ENCODE measurements at regions not wholly inside any gene's neighbourhood (a gene's known extent, or its start where the extent isn't known, plus 50 kb on each side); places are given as distances from the start of the nearest gene placed in this dataset.
"Not testable (repeated sequence)": the region's sequence is repeated elsewhere in the genome, so short reads cannot be mapped to it uniquely, and the experiment has no call there.

GRCh38 chr3:171981271-171981605 is 58.1 kb upstream of the FNDC3B start:
- Histone ChIP-seq H3K9me3 (ENCODE audit: control insufficient read depth, low read depth, low read length) (no peaks in the 10 kb centered on the region), H2AFZ (ENCODE audit: control insufficient read depth, low read length) (no peak overlapping the region), H3K36me3 (ENCODE audit: control insufficient read depth in 2 of 2, extremely low read depth in 1 of 2, insufficient read depth in 2 of 2, low read length in 2 of 2) (no peaks in the 10 kb centered on the region), H3K4me1 (ENCODE audit: control insufficient read depth, extremely low read depth, insufficient read depth, low read length) (no peaks in the 10 kb centered on the region), H3K4me3 (ENCODE audit: control insufficient read depth in 2 of 3, extremely low read depth in 1 of 3, insufficient read depth in 2 of 3, low read depth in 1 of 3, low read length in 3 of 3) (no peak overlapping the region), H3K27ac (ENCODE audit: control insufficient read depth, insufficient read depth, low read length) (no peak overlapping the region), H3K27me3 (ENCODE audit: control insufficient read depth, extremely low read depth, insufficient read depth, low read length) (no peaks in the 10 kb centered on the region), H4K20me1 (ENCODE audit: control insufficient read depth, extremely low read depth, insufficient read depth, low read length) (no peaks in the 10 kb centered on the region), H3K9me1 (ENCODE audit: control insufficient read depth, extremely low read depth, insufficient read depth, low read length) (no peaks in the 10 kb centered on the region), H3K4me2 (ENCODE audit: control insufficient read depth, extremely low read depth, insufficient read depth, low read depth, low read length) (no peak overlapping the region), H3K79me2 (ENCODE audit: control insufficient read depth, insufficient read depth, low read length) (no peaks in the 10 kb centered on the region), H3K9ac (ENCODE audit: control insufficient read depth, extremely low read depth, insufficient read depth, low read length) (no peak overlapping the region)
- FAIRE-seq (no peak), DNase-seq (ENCODE audit: low read depth, low spot score) (no peak)
- TF ChIP-seq CTCF (optimal IDR thresholded peaks at IDR 0.05 in 1 of 3, IDR thresholded peaks at IDR 0.05 in 1 of 3, conservative IDR thresholded peaks at IDR 0.05 in 1 of 3; ENCODE audit: extremely low read depth in 1 of 3, insufficient read depth in 2 of 3, low read length in 3 of 3): no peak
- no peak for TF ChIP-seq EZH2 (IDR thresholded peaks at IDR 0.05; ENCODE audit: low read length)
- dilution Hi-C loops (cut with MboI; ENCODE audit: extremely low pct_ligation_motif_present, low sequenced_read_pairs): no loop called here

- Histone ChIP-seq H3K36me3 (ENCODE audit: control insufficient read depth in 2 of 2, extremely low read depth in 1 of 2, insufficient read depth in 2 of 2, low read length in 2 of 2) (no peaks in the 10 kb centered on the region), H4K20me1 (ENCODE audit: control insufficient read depth, extremely low read depth, insufficient read depth, low read length) (no peaks in the 10 kb centered on the region), H3K9me1 (ENCODE audit: control insufficient read depth, extremely low read depth, insufficient read depth, low read length) (no peaks in the 10 kb centered on the region), H3K79me2 (ENCODE audit: control insufficient read depth, insufficient read depth, low read length) (no peaks in the 10 kb centered on the region), H3K4me2 (ENCODE audit: control insufficient read depth, extremely low read depth, insufficient read depth, low read depth, low read length) (no peak overlapping the region), H2AFZ (ENCODE audit: control insufficient read depth, low read length) (no peak overlapping the region), H3K4me1 (ENCODE audit: control insufficient read depth, extremely low read depth, insufficient read depth, low read length) (no peaks in the 10 kb centered on the region), H3K4me3 (ENCODE audit: control insufficient read depth in 2 of 3, extremely low read depth in 1 of 3, insufficient read depth in 2 of 3, low read depth in 1 of 3, low read length in 3 of 3) (no peak overlapping the region), H3K9ac (ENCODE audit: control insufficient read depth, extremely low read depth, insufficient read depth, low read length) (no peak overlapping the region), H3K27me3 (ENCODE audit: control insufficient read depth, extremely low read depth, insufficient read depth, low read length) (no peaks in the 10 kb centered on the region), H3K9me3 (ENCODE audit: control insufficient read depth, low read depth, low read length) (no peaks in the 10 kb centered on the region), H3K27ac (ENCODE audit: control insufficient read depth, insufficient read depth, low read length) (no peak overlapping the region)
- TF ChIP-seq EZH2 (IDR thresholded peaks at IDR 0.05; ENCODE audit: low read length): no peak
- no peak for TF ChIP-seq CTCF (optimal IDR thresholded peaks at IDR 0.05 in 1 of 3, IDR thresholded peaks at IDR 0.05 in 1 of 3, conservative IDR thresholded peaks at IDR 0.05 in 1 of 3; ENCODE audit: extremely low read depth in 1 of 3, insufficient read depth in 2 of 3, low read length in 3 of 3)
- DNase-seq (ENCODE audit: low read depth, low spot score) (no peak), FAIRE-seq (no peak)
- dilution Hi-C loops (cut with MboI; ENCODE audit: extremely low pct_ligation_motif_present, low sequenced_read_pairs): no loop called here
Measured at GRCh38 chr3:171982828-171983227, 56.5 kb upstream of the FNDC3B start.

- H3K4me2 ChIP-seq (ENCODE audit: control insufficient read depth, extremely low read depth, insufficient read depth, low read depth, low read length); dilution Hi-C loops (cut with MboI; ENCODE audit: extremely low pct_ligation_motif_present, low sequenced_read_pairs); H2AFZ ChIP-seq (ENCODE audit: control insufficient read depth, low read length); H3K79me2 ChIP-seq (ENCODE audit: control insufficient read depth, insufficient read depth, low read length); FAIRE-seq; H4K20me1 ChIP-seq (ENCODE audit: control insufficient read depth, extremely low read depth, insufficient read depth, low read length); H3K9ac ChIP-seq (ENCODE audit: control insufficient read depth, extremely low read depth, insufficient read depth, low read length); DNase-seq (ENCODE audit: low read depth, low spot score); H3K9me3 ChIP-seq (ENCODE audit: control insufficient read depth, low read depth, low read length); H3K4me3 ChIP-seq (ENCODE audit: control insufficient read depth in 2 of 3, extremely low read depth in 1 of 3, insufficient read depth in 2 of 3, low read depth in 1 of 3, low read length in 3 of 3); H3K27me3 ChIP-seq (ENCODE audit: control insufficient read depth, extremely low read depth, insufficient read depth, low read length); H3K9me1 ChIP-seq (ENCODE audit: control insufficient read depth, extremely low read depth, insufficient read depth, low read length); H3K36me3 ChIP-seq (ENCODE audit: control insufficient read depth in 2 of 2, extremely low read depth in 1 of 2, insufficient read depth in 2 of 2, low read length in 2 of 2); H3K4me1 ChIP-seq (ENCODE audit: control insufficient read depth, extremely low read depth, insufficient read depth, low read length); H3K27ac ChIP-seq (ENCODE audit: control insufficient read depth, insufficient read depth, low read length): not testable (repeated sequence)
Measured at GRCh38 chr3:171983685-171984084, 55.7 kb upstream of the FNDC3B start.

Data from keratinocyte (primary cell).